ENCODE measurements at regions not wholly inside any gene's neighbourhood (a gene's known extent, or its start where the extent isn't known, plus 50 kb on each side); places are given as distances from the start of the nearest gene placed in this dataset.

- Histone ChIP-seq H3K27me3 (ENCODE audit: control insufficient read depth, insufficient read depth, low read length) (no peaks in the 10 kb centered on the region), H3K9me3 (ENCODE audit: control insufficient read depth in 2 of 2, low read length in 2 of 2) (no peaks in the 10 kb centered on the region), H3K27ac (ENCODE audit: insufficient read depth, low read length, poor library complexity, severe bottlenecking) (no peak overlapping the region), H3K4me1 (ENCODE audit: control insufficient read depth, insufficient read depth, low read length, poor library complexity, severe bottlenecking) (no peaks in the 10 kb centered on the region), H3K4me3 (ENCODE audit: low read depth, low read length) (no peak overlapping the region), H3K36me3 (ENCODE audit: control insufficient read depth, insufficient read depth, low read length) (no peaks in the 10 kb centered on the region)
- Mint-ChIP-seq H3K27me3 (peaks cover 7% of the 10 kb centered on the region), H3K36me3 (no peaks in the 10 kb centered on the region), H3K4me3 (no peak overlapping the region), H3K9me3 (peaks cover 0 to 2% (median 0%) of the 10 kb centered on the region in 7 donors), H3K27ac (no peak overlapping the region), H3K4me1 (no peaks in the 10 kb centered on the region)
- no peak for DNase-seq
- ATAC-seq (ENCODE audit: low read depth in 2 of 2), result no peak
Measured at GRCh38 chr4:159016593-159017024, 86.3 kb upstream of the RAPGEF2 start.

- no peaks in the 10 kb centered on the region for H3K9me3 ChIP-seq (ENCODE audit: control insufficient read depth in 2 of 2, low read length in 2 of 2)
- DNase-seq, result no peak
- no peaks in the 10 kb centered on the region for H3K27me3 ChIP-seq (ENCODE audit: control insufficient read depth, insufficient read depth, low read length)
- no peak overlapping the region for H3K4me3 Mint-ChIP-seq
- H3K27ac Mint-ChIP-seq, result no peak overlapping the region
- H3K36me3 ChIP-seq (ENCODE audit: control insufficient read depth, insufficient read depth, low read length), result no peaks in the 10 kb centered on the region
- H3K4me1 Mint-ChIP-seq, result no peaks in the 10 kb centered on the region
- ATAC-seq (ENCODE audit: low read depth in 2 of 2), result no peak
- no peaks in the 10 kb centered on the region for H3K4me1 ChIP-seq (ENCODE audit: control insufficient read depth, insufficient read depth, low read length, poor library complexity, severe bottlenecking)
- H3K27ac ChIP-seq (ENCODE audit: insufficient read depth, low read length, poor library complexity, severe bottlenecking), result no peak overlapping the region
- H3K36me3 Mint-ChIP-seq, result no peaks in the 10 kb centered on the region
- H3K4me3 ChIP-seq (ENCODE audit: low read depth, low read length), result no peak overlapping the region
- peaks cover 0 to 2% (median 0%) of the 10 kb centered on the region in 7 donors for H3K9me3 Mint-ChIP-seq
- H3K27me3 Mint-ChIP-seq, result peaks cover 7% of the 10 kb centered on the region
Measured at GRCh38 chr4:159017323-159018026, 85.4 kb upstream of the RAPGEF2 start.

- H3K27me3 Mint-ChIP-seq, result peaks cover 7% of the 10 kb centered on the region
- H3K36me3 Mint-ChIP-seq, result no peaks in the 10 kb centered on the region
- Histone ChIP-seq H3K27me3 (ENCODE audit: control insufficient read depth, insufficient read depth, low read length) (no peaks in the 10 kb centered on the region), H3K4me1 (ENCODE audit: control insufficient read depth, insufficient read depth, low read length, poor library complexity, severe bottlenecking) (no peaks in the 10 kb centered on the region), H3K36me3 (ENCODE audit: control insufficient read depth, insufficient read depth, low read length) (no peaks in the 10 kb centered on the region), H3K9me3 (ENCODE audit: control insufficient read depth in 2 of 2, low read length in 2 of 2) (no peaks in the 10 kb centered on the region), H3K27ac (ENCODE audit: insufficient read depth, low read length, poor library complexity, severe bottlenecking) (no peak overlapping the region), H3K4me3 (ENCODE audit: low read depth, low read length) (no peak overlapping the region)
- DNase-seq (no peak), ATAC-seq (ENCODE audit: low read depth in 2 of 2) (no peak)
- no peak overlapping the region for H3K4me3 Mint-ChIP-seq
- H3K27ac Mint-ChIP-seq, result no peak overlapping the region
- peaks cover 0 to 2% (median 0%) of the 10 kb centered on the region in 7 donors for H3K9me3 Mint-ChIP-seq
- no peaks in the 10 kb centered on the region for H3K4me1 Mint-ChIP-seq
Measured at GRCh38 chr4:159018062-159018629, 84.7 kb upstream of the RAPGEF2 start.

- peaks cover 2% of the 10 kb centered on the region for H3K27me3 ChIP-seq (ENCODE audit: control insufficient read depth, insufficient read depth, low read length)
- Mint-ChIP-seq H3K27ac (no peak overlapping the region), H3K4me3 (no peak overlapping the region), H3K27me3 (peaks cover 7% of the 10 kb centered on the region), H3K9me3 (peaks cover 0 to 2% (median 0%) of the 10 kb centered on the region in 7 donors), H3K36me3 (no peaks in the 10 kb centered on the region), H3K4me1 (no peaks in the 10 kb centered on the region)
- H3K9me3 ChIP-seq (ENCODE audit: control insufficient read depth in 2 of 2, low read length in 2 of 2), result no peaks in the 10 kb centered on the region
- no peaks in the 10 kb centered on the region for H3K4me1 ChIP-seq (ENCODE audit: control insufficient read depth, insufficient read depth, low read length, poor library complexity, severe bottlenecking)
- ATAC-seq (ENCODE audit: low read depth in 2 of 2) (no peak), DNase-seq (no peak)
- no peaks in the 10 kb centered on the region for H3K36me3 ChIP-seq (ENCODE audit: control insufficient read depth, insufficient read depth, low read length)
- no peak overlapping the region for H3K27ac ChIP-seq (ENCODE audit: insufficient read depth, low read length, poor library complexity, severe bottlenecking)
- H3K4me3 ChIP-seq (ENCODE audit: low read depth, low read length), result no peak overlapping the region
Measured at GRCh38 chr4:159019356-159019755, 83.5 kb upstream of the RAPGEF2 start.

GRCh38 chr4:159021597-159022385, 81.1 kb upstream of the RAPGEF2 start:
- H3K27ac ChIP-seq (ENCODE audit: insufficient read depth, low read length, poor library complexity, severe bottlenecking), result no peak overlapping the region
- ATAC-seq (ENCODE audit: low read depth in 2 of 2) (no peak), DNase-seq (no peak)
- H3K4me3 ChIP-seq (ENCODE audit: low read depth, low read length), result no peak overlapping the region
- Mint-ChIP-seq H3K27me3 (peaks cover 11% of the 10 kb centered on the region), H3K27ac (no peak overlapping the region), H3K4me3 (no peak overlapping the region), H3K9me3 (peaks cover 0 to 2% (median 0%) of the 10 kb centered on the region in 7 donors), H3K36me3 (no peaks in the 10 kb centered on the region), H3K4me1 (no peaks in the 10 kb centered on the region)
- H3K27me3 ChIP-seq (ENCODE audit: control insufficient read depth, insufficient read depth, low read length), result peaks cover 2% of the 10 kb centered on the region
- H3K4me1 ChIP-seq (ENCODE audit: control insufficient read depth, insufficient read depth, low read length, poor library complexity, severe bottlenecking), result no peaks in the 10 kb centered on the region
- no peaks in the 10 kb centered on the region for H3K36me3 ChIP-seq (ENCODE audit: control insufficient read depth, insufficient read depth, low read length)
- H3K9me3 ChIP-seq (ENCODE audit: control insufficient read depth in 2 of 2, low read length in 2 of 2), result no peaks in the 10 kb centered on the region

GRCh38 chr4:159023741-159024140, 79.1 kb upstream of the RAPGEF2 start:
- Mint-ChIP-seq H3K27me3 (peaks cover 9% of the 10 kb centered on the region), H3K27ac (no peak overlapping the region), H3K4me3 (no peak overlapping the region), H3K36me3 (no peaks in the 10 kb centered on the region), H3K4me1 (no peaks in the 10 kb centered on the region), H3K9me3 (peaks cover 0 to 2% (median 0%) of the 10 kb centered on the region in 7 donors)
- no peaks in the 10 kb centered on the region for H3K36me3 ChIP-seq (ENCODE audit: control insufficient read depth, insufficient read depth, low read length)
- H3K27me3 ChIP-seq (ENCODE audit: control insufficient read depth, insufficient read depth, low read length), result peaks cover 2% of the 10 kb centered on the region
- H3K4me1 ChIP-seq (ENCODE audit: control insufficient read depth, insufficient read depth, low read length, poor library complexity, severe bottlenecking), result no peaks in the 10 kb centered on the region
- no peak overlapping the region for H3K4me3 ChIP-seq (ENCODE audit: low read depth, low read length)
- ATAC-seq (ENCODE audit: low read depth in 2 of 2), result no peak
- no peak for DNase-seq
- H3K27ac ChIP-seq (ENCODE audit: insufficient read depth, low read length, poor library complexity, severe bottlenecking), result no peak overlapping the region
- H3K9me3 ChIP-seq (ENCODE audit: control insufficient read depth in 2 of 2, low read length in 2 of 2), result no peaks in the 10 kb centered on the region

GRCh38 chr4:159024266-159024665, 78.6 kb upstream of the RAPGEF2 start:
- no peak for DNase-seq
- no peak overlapping the region for H3K4me3 ChIP-seq (ENCODE audit: low read depth, low read length)
- no peaks in the 10 kb centered on the region for H3K4me1 ChIP-seq (ENCODE audit: control insufficient read depth, insufficient read depth, low read length, poor library complexity, severe bottlenecking)
- Mint-ChIP-seq H3K4me3 (no peak overlapping the region), H3K27me3 (peaks cover 13% of the 10 kb centered on the region), H3K27ac (no peak overlapping the region), H3K9me3 (peaks cover 0 to 2% (median 0%) of the 10 kb centered on the region in 7 donors), H3K4me1 (no peaks in the 10 kb centered on the region), H3K36me3 (no peaks in the 10 kb centered on the region)
- peaks cover 2% of the 10 kb centered on the region for H3K27me3 ChIP-seq (ENCODE audit: control insufficient read depth, insufficient read depth, low read length)
- ATAC-seq (ENCODE audit: low read depth in 2 of 2), result no peak
- no peak overlapping the region for H3K27ac ChIP-seq (ENCODE audit: insufficient read depth, low read length, poor library complexity, severe bottlenecking)
- no peaks in the 10 kb centered on the region for H3K36me3 ChIP-seq (ENCODE audit: control insufficient read depth, insufficient read depth, low read length)
- no peaks in the 10 kb centered on the region for H3K9me3 ChIP-seq (ENCODE audit: control insufficient read depth in 2 of 2, low read length in 2 of 2)

All from CD4-positive, CD25-positive, alpha-beta regulatory T cell (primary cell).